Endodermal cell (in vitro differentiated cells): ENCODE measurements at regions not wholly inside any gene's neighbourhood (a gene's known extent, or its start where the extent isn't known, plus 50 kb on each side); places are given as distances from the start of the nearest gene placed in this dataset.

ENCODE experiments used
- DNase-seq: peaks from one replicate; pipeline ENCODE4 v3.0.0-alpha.2; 2017
- H3K27ac ChIP-seq: 2 replicates; pipeline ENCODE4 v1.5.1; 2013; ENCODE audit warnings: mild to moderate bottlenecking, low read depth, low read length, moderate library complexity
- H3K27me3 ChIP-seq: 2 replicates; pipeline ENCODE4 v1.6.1; 2013; ENCODE audit warnings: mild to moderate bottlenecking, low read length, moderate library complexity; ENCODE audit not compliant: insufficient read depth, control insufficient read depth, poor library complexity, severe bottlenecking
- H3K36me3 ChIP-seq: 2 replicates; pipeline ENCODE4 v1.7.0; 2013; ENCODE audit warnings: mild to moderate bottlenecking, low read length, moderate library complexity; ENCODE audit not compliant: control insufficient read depth, insufficient read depth
- H3K4me1 ChIP-seq: one replicate; pipeline ENCODE4 v1.7.0; 2013; ENCODE audit warnings: low read length; ENCODE audit not compliant: control insufficient read depth, insufficient read depth
- H3K4me3 ChIP-seq: 2 replicates; pipeline ENCODE4 v1.5.1; 2013; ENCODE audit warnings: mild to moderate bottlenecking, low read length, moderate library complexity
- H3K9ac ChIP-seq: 2 replicates; pipeline ENCODE4 v1.6.1; 2013; ENCODE audit warnings: mild to moderate bottlenecking, low read length, moderate library complexity; ENCODE audit not compliant: poor library complexity, severe bottlenecking; ENCODE audit errors: extremely low read depth
- H3K9me3 ChIP-seq: 2 replicates; pipeline ENCODE4 v1.6.1; 2013; ENCODE audit warnings: mild to moderate bottlenecking, low read length, moderate library complexity; ENCODE audit not compliant: control insufficient read depth
- H3K27ac Mint-ChIP-seq: 2 replicates; pipeline ENCODE4 v1.8.0; 2020; ENCODE audit warnings: mixed read lengths
- H3K27me3 Mint-ChIP-seq: 2 replicates; pipeline ENCODE4 v1.8.0; 2021; ENCODE audit warnings: mild to moderate bottlenecking, mixed read lengths; ENCODE audit not compliant: insufficient read depth
- H3K36me3 Mint-ChIP-seq: 2 replicates; pipeline ENCODE4 v1.8.0; 2020; ENCODE audit warnings: low read depth, mixed read lengths
- H3K4me1 Mint-ChIP-seq: 2 replicates; pipeline ENCODE4 v1.8.0; 2020; ENCODE audit warnings: mixed read lengths
- H3K4me3 Mint-ChIP-seq: 2 replicates; pipeline ENCODE4 v1.8.0; 2020; ENCODE audit warnings: mild to moderate bottlenecking, moderate library complexity, mixed read lengths
- H3K9me3 Mint-ChIP-seq: 2 replicates; pipeline ENCODE4 v1.8.0; 2020; ENCODE audit warnings: mild to moderate bottlenecking, mixed read lengths
- whole genome bisulfite sequencing, 2 experiments: methylation state at CpG; one replicate each; pipeline versions ENCODE4 v1.1.5 to v1.1.7; 2013; ENCODE audit warnings: missing lambda C conversion rate in 2 of 2, mixed read lengths in 1 of 2; ENCODE audit not compliant: insufficient coverage in 1 of 2, insufficient read length in 1 of 2; 5-methylcytosine and 5-hydroxymethylcytosine counted together
- TF ChIP-seq, protein P1 (sequence below): fragments of 200-600 bp; sonication (generic); conservative IDR thresholded peaks from 2 replicates; pipeline ENCODE4 v1.5.0; 2021; ENCODE audit warnings: antibody characterized with exemption, mild to moderate bottlenecking

DNA sequence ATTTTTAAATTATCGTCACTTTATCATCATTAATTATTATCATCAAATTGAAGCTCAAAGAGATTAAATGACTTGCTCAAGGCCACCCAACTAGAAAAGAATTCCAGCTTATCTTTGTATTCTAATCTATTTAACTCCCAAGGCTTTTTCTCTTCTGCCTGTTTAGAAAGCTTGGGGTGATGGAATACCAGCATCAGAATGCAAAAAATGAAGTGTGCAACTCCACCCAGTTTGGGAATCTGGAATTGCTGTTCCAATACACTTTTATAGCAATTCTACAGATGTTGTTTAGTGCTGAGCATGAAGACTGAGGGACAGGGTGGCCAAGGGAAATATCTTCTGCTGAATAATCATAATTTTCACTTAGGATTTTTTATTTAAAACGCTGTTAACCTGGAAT, 97.2 kb upstream of the FIBIN start:
- no peaks in the 10 kb centered on the region for H3K36me3 ChIP-seq
- Mint-ChIP-seq H3K4me1 (no peaks in the 10 kb centered on the region), H3K27me3 (no peaks in the 10 kb centered on the region), H3K36me3 (no peaks in the 10 kb centered on the region), H3K4me3 (no peak overlapping the region), H3K27ac (no peak overlapping the region), H3K9me3 (no peaks in the 10 kb centered on the region)
- H3K9me3 ChIP-seq, result no peaks in the 10 kb centered on the region
- H3K27me3 ChIP-seq, result no peaks in the 10 kb centered on the region
- H3K4me3 ChIP-seq, result no peak overlapping the region
- WGBS, 2 experiments, result 89% methylated on average over 1 of the region's 2 CpGs; no CpG with 5 or more reads in 1 of the 2 experiments
- H3K4me1 ChIP-seq, result no peaks in the 10 kb centered on the region
- TF ChIP-seq, protein P1, sequence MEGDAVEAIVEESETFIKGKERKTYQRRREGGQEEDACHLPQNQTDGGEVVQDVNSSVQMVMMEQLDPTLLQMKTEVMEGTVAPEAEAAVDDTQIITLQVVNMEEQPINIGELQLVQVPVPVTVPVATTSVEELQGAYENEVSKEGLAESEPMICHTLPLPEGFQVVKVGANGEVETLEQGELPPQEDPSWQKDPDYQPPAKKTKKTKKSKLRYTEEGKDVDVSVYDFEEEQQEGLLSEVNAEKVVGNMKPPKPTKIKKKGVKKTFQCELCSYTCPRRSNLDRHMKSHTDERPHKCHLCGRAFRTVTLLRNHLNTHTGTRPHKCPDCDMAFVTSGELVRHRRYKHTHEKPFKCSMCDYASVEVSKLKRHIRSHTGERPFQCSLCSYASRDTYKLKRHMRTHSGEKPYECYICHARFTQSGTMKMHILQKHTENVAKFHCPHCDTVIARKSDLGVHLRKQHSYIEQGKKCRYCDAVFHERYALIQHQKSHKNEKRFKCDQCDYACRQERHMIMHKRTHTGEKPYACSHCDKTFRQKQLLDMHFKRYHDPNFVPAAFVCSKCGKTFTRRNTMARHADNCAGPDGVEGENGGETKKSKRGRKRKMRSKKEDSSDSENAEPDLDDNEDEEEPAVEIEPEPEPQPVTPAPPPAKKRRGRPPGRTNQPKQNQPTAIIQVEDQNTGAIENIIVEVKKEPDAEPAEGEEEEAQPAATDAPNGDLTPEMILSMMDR, result no peak
- H3K9ac ChIP-seq, result no peak overlapping the region
- H3K27ac ChIP-seq, result no peak overlapping the region
- no peak for DNase-seq

DNA sequence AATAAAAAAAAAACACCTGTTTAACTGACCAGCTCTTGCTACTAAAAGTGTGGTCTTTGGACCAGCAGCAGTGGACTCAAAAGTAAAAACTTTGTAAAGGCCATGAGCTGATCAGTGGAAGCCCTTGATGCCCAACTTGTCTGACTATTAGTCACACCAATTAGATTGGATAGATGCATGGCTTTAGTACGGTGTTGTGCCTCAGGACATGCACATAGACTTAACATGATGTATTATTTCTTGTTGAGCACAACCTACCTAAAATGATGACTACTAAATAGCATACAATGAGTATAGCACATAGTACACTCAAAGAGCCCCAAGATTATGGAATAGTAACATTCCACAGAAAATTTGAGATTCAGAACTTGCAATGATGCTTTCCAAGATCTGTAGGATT, 95.1 kb upstream of the FIBIN start:
- Mint-ChIP-seq H3K27me3 (no peaks in the 10 kb centered on the region), H3K27ac (no peak overlapping the region), H3K4me3 (no peak overlapping the region), H3K4me1 (peaks cover 4% of the 10 kb centered on the region), H3K9me3 (no peaks in the 10 kb centered on the region), H3K36me3 (no peaks in the 10 kb centered on the region)
- no peak for DNase-seq
- Histone ChIP-seq H3K27ac (no peak overlapping the region), H3K9ac (no peak overlapping the region), H3K36me3 (no peaks in the 10 kb centered on the region), H3K27me3 (no peaks in the 10 kb centered on the region), H3K4me3 (no peak overlapping the region), H3K4me1 (no peaks in the 10 kb centered on the region), H3K9me3 (no peaks in the 10 kb centered on the region)
- WGBS, 2 experiments, result 75% methylated on average over 1 of the region's 1 CpG; no CpG with 5 or more reads in 1 of the 2 experiments
- TF ChIP-seq, protein P1, result no peak

DNA sequence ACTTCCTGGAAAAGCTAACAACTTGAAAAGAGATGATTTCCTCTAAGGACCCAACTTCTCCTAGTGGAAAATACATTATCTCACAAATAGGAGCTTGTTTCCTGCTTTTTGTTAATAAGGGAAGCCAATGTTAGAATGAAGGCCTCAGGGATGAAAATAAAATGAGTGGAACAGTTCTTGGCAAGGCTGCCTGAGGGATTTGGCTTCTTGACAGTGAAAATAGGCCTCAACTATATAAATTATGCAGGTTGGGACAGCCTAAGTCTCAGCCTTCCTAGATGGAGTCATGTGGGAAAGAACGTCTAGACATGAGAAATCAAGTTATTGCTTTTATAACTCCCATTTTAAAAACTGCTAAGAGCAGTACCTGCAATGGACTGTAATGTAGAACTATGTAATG, 92.8 kb upstream of the FIBIN start:
- DNase-seq, result no peak
- H3K36me3 Mint-ChIP-seq, result no peaks in the 10 kb centered on the region
- Histone ChIP-seq H3K4me3 (no peak overlapping the region), H3K27ac (no peak overlapping the region), H3K27me3 (no peaks in the 10 kb centered on the region), H3K4me1 (no peaks in the 10 kb centered on the region), H3K36me3 (no peaks in the 10 kb centered on the region), H3K9ac (no peak overlapping the region), H3K9me3 (no peaks in the 10 kb centered on the region)
- H3K4me3 Mint-ChIP-seq, result no peak overlapping the region
- peaks cover 15% of the 10 kb centered on the region for H3K4me1 Mint-ChIP-seq
- no peaks in the 10 kb centered on the region for H3K27me3 Mint-ChIP-seq
- 87% methylated on average over 1 of the region's 1 CpG; no CpG with 5 or more reads in 1 of the 2 experiments for WGBS, 2 experiments
- TF ChIP-seq, protein P1, result no peak
- no peaks in the 10 kb centered on the region for H3K9me3 Mint-ChIP-seq
- H3K27ac Mint-ChIP-seq, result no peak overlapping the region
